GM21381 (cell line): ENCODE measurements at regions not wholly inside any gene's neighbourhood (a gene's known extent, or its start where the extent isn't known, plus 50 kb on each side); places are given as distances from the start of the nearest gene placed in this dataset.
A peak's percentile ranks its signal among the peaks of the same experiment; 100 is the strongest.
"Not testable (repeated sequence)": the region's sequence is repeated elsewhere in the genome, so short reads cannot be mapped to it uniquely, and the experiment has no call there.

Experiments
- ATAC-seq: cut with Tn5 transposase; IDR thresholded peaks from one replicate; pipeline ENCODE4 v1.9.1; 2021; ENCODE audit warnings: mild to moderate bottlenecking, moderate library complexity; ENCODE audit not compliant: unreplicated experiment

GRCh38 chr3:177356113-177356512 is 158.8 kb upstream of the TBL1XR1 start:
- ATAC-seq, result no peak

- no peak for ATAC-seq
Measured at GRCh38 chr3:177356952-177357351, 159.7 kb upstream of the TBL1XR1 start.

DNA sequence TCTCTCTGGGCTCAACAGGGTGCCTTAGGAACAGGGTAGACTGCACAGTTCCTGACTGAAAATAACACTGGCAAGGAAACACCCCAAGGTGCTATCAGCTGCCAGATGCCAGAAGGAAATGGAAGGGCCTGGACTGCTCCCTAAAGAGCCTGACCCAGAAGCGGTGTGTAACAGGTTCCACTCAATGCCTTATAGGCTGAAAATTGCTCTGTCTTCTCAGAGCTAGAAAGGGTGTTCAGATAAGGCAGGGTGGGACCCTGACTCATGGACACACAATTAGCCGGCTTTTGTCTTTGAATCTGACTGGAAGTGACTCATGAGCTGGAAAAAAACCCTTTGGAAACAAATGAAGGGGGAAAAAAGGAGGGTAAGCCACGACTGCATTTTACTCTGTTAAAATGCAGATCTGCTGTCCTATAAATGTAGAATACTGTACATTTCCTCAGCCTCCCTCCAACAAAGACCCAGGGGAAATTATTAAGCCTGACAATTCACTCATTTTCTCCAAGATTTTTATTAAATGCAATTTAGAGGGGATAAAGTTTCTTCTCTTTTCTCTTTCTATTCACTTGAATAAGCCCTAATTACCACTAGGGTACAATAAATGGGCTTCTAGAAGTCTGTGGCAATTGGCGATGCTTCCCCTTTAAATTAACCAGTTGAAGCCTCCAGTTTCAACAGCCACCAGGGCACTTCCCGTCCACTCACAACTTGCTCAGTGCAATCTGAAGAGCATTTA is 160.2 kb upstream of the TBL1XR1 start:
- no peak for ATAC-seq

DNA sequence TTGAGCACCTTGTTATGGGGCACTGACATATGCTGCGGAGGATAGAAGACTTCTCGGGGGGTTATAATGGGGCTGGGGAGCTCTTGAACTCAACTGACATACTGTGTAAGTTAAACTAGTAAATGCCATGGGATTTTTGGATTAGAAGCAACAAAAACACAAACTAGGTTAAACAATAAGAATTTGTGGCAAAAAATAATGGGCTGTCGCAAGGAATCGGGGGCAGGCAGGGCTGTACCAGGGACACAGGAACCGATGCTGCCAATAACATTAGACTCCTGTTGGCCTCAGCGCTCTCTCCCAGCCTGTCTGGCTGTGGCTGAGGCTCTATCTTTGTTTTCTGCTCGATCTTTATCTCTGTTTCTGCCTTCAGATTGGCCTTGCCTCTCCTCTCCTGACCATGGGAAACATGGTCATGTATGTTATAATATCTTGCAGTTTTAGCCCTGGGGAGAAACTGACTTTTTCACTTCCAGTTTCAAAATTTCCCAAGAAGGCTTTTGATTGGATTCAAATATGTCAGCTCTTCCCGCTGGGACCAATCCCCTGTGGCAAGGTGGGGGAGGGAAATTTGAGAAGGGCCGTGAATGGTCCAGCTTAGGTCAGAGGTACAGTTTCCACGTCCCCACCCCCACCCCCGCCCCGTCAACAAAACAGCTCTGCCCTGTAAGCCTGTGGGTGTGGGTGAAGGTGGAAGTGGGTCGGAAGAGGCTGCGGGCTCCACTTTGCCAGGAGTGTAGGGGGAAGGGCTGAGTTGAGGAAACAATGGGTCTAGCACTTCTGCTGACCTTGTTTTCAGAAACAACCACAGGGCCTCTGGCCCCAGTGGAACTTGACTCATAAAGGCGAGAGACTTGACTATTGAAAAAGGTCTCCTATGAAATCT is 161.1 kb upstream of the TBL1XR1 start:
- peak; percentile 56 for ATAC-seq

- ATAC-seq, result peak; percentile 13
Measured at GRCh38 chr3:177358977-177359592, 161.8 kb upstream of the TBL1XR1 start.

DNA sequence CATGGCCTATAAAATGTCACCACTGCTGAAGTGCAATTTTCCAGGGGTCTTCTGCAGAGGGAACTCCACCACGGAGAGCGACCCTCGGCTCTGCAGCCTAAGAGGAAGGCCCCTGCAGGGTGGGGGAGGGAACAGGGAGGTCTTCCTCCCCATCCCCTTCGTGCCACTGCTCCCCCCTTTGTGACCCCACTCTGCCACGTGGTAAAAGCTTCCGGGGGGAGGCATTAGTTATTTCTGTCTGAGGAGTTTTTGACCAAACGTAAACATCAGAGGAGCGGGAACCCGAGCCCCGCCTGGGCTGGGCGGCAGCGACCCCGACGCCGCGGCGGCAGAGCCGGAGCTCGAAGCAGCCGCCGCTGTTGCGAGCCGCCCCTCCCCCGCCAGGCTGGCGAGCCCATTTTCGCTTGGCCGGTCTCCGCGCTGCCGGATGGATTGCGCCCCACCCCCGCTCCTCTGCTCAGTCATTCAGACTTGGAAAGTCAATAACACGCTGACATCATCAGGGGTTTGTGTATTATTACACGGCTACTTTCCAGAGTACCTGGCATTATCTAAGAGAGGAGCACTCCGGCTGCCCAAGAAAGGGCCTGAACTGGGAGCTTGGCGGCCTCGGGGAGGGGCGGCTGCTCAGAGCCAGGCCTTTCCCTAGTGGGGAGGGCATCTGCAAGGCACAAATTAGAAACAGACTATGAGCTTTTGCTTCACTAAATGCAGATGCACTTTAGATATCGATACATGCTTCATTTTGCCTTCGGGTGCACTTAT is 162.5 kb upstream of the TBL1XR1 start:
- peak; percentile 66 for ATAC-seq

GRCh38 chr3:177361081-177361938 is 164.0 kb upstream of the TBL1XR1 start:
- no peak for ATAC-seq

DNA sequence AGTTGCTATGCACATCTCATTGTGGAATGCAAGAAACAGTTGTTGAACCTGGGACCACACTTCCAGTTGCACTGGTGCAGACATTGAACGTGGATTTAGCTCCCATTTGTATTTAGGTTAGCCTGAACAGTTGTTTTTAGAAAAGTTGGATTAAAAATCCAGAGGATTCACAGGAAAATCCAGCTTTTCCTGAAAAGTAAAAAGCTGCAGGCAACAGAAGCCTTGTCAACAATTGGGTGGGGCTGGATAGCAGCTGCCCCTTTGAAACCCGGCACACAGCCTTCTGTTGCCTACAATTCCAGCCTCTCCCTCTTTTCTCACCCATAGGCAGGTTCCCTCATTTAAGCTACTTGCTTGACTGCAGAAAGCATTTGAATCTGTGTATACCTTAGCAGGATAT is 165.3 kb upstream of the TBL1XR1 start:
- ATAC-seq, result no peak

- ATAC-seq, result no peak
Measured at GRCh38 chr3:177364236-177364635, 167.0 kb upstream of the TBL1XR1 start.

- ATAC-seq, result not testable (repeated sequence)
Measured at GRCh38 chr3:177365294-177365693, 168.0 kb upstream of the TBL1XR1 start.

- ATAC-seq, result no peak
Measured at GRCh38 chr3:177367788-177368187, 170.5 kb upstream of the TBL1XR1 start.

GRCh38 chr3:177370246-177370822 is 173.1 kb upstream of the TBL1XR1 start:
- no peak for ATAC-seq

- ATAC-seq, result no peak
Measured at GRCh38 chr3:177371146-177371545, 173.9 kb upstream of the TBL1XR1 start.

GRCh38 chr3:177371888-177372287 is 174.6 kb upstream of the TBL1XR1 start:
- ATAC-seq, result no peak

DNA sequence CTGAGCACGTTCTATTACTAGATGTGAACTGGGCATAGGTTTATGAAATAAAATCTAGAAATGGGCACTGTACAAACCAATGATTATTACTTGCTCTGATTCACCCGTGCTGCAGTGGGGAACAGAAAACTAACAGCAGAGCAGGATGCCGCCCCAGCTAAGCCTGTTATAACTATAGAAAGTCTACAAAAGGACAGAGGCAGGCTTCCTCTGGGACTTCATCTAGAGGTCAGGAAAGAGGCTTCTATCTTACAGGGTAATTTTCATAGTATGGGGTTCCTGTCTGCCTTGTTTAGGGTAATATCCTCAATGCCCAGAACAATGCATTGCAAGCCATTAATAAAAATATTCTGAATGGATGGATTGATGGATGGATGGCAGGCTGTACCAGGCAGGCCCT is 177.0 kb upstream of the TBL1XR1 start:
- ATAC-seq, result no peak

- no peak for ATAC-seq
Measured at GRCh38 chr3:177375316-177375715, 178.0 kb upstream of the TBL1XR1 start.

DNA sequence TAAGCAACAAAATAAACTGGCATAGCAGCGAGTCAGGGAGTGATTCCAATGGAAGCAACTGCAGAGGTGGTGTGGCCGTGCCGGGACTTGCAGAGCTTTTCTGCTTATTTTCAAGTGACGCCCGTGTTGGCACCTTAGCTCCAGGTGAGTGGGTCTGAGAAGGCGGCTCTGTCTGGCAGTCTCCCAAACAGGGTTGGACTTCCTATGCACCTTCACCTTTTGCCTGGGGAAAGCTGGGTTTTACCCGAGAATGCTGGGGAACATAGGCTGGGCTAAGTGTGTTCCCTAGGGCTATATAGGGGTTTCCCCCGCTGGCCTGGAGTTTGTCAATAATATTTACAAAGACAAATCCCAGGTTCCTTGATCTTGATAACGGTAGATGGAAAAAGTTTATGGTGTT is 179.9 kb upstream of the TBL1XR1 start:
- no peak for ATAC-seq

DNA sequence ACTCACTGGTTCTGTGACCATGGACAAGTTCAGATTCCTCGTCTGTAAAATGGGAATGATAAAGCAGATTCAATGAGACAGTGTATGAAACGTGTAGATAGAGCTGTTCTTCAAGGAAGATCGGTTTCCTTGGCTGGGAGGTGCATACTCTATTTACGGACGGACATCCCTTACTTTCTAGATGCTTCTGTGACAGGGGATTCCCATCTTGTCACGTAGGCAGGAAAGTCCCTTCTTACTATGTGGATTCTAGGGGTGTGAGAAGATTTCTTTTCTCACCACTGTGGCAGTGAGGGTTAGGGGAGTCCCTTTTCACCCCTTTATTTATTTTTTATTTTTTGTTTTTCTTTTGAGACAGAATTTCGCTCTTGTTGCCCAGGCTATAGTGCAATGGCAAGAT is 180.9 kb upstream of the TBL1XR1 start:
- ATAC-seq, result peak; percentile 73

GRCh38 chr3:177379045-177379444 is 181.8 kb upstream of the TBL1XR1 start:
- ATAC-seq, result no peak

GRCh38 chr3:177381070-177381469 is 183.8 kb upstream of the TBL1XR1 start:
- ATAC-seq, result no peak
